HepG2 (cell line): ENCODE measurements at regions not wholly inside any gene's neighbourhood (a gene's known extent, or its start where the extent isn't known, plus 50 kb on each side); places are given as distances from the start of the nearest gene placed in this dataset.

Source experiments
- CBX1 ChIP-seq: IDR thresholded peaks from one replicate; pipeline ENCODE4 v1.6.1; 2016; ENCODE audit warnings: antibody characterized with exemption, low read depth
- POLR2A ChIP-seq, 2 experiments: IDR thresholded peaks; 2 replicates each; pipeline ENCODE4 v1.6.1; 2011; ENCODE audit warnings: low read depth in 2 of 2, low read length in 2 of 2, mild to moderate bottlenecking in 1 of 2, moderate library complexity in 1 of 2; ENCODE audit not compliant: insufficient read depth in 1 of 2
- TBP ChIP-seq: sonication (generic); formaldehyde crosslinking; IDR thresholded peaks from 2 replicates; pipeline ENCODE4 v1.5.0; 2020; ENCODE audit warnings: missing genetic modification reagents
- ZBTB33 ChIP-seq: sonication (generic); formaldehyde crosslinking; IDR thresholded peaks from 2 replicates; pipeline ENCODE4 v1.4.0; 2020; ENCODE audit warnings: missing genetic modification reagents
- TF ChIP-seq, protein P1 (sequence below): sonication (generic); formaldehyde crosslinking; IDR thresholded peaks from 2 replicates; pipeline ENCODE4 v1.4.0; 2020; ENCODE audit warnings: mild to moderate bottlenecking, low read depth, missing genetic modification reagents

GRCh38 chr5:2052687-2053086 lies 170.0 kb upstream of the IRX4 start:
- TF ChIP-seq ZBTB33 (CRISPR knock-in tag) (no peak), POLR2A (IDR thresholded peaks at IDR 0.05; ENCODE audit: insufficient read depth in 1 of 2, low read depth in 2 of 2, low read length in 2 of 2) (no peak), CBX1 (no peak), TBP (CRISPR knock-in tag) (no peak)
- TF ChIP-seq, protein P1, sequence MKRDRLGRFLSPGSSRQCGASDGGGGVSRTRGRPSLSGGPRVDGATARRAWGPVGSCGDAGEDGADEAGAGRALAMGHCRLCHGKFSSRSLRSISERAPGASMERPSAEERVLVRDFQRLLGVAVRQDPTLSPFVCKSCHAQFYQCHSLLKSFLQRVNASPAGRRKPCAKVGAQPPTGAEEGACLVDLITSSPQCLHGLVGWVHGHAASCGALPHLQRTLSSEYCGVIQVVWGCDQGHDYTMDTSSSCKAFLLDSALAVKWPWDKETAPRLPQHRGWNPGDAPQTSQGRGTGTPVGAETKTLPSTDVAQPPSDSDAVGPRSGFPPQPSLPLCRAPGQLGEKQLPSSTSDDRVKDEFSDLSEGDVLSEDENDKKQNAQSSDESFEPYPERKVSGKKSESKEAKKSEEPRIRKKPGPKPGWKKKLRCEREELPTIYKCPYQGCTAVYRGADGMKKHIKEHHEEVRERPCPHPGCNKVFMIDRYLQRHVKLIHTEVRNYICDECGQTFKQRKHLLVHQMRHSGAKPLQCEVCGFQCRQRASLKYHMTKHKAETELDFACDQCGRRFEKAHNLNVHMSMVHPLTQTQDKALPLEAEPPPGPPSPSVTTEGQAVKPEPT (CRISPR knock-in tag) = no peak
